GM18505 (cell line): ENCODE measurements at regions not wholly inside any gene's neighbourhood (a gene's known extent, or its start where the extent isn't known, plus 50 kb on each side); places are given as distances from the start of the nearest gene placed in this dataset.
A peak's percentile ranks its signal among the peaks of the same experiment; 100 is the strongest.
"Not testable (repeated sequence)": the region's sequence is repeated elsewhere in the genome, so short reads cannot be mapped to it uniquely, and the experiment has no call there.

Experiments
- ATAC-seq: cut with Tn5 transposase; IDR thresholded peaks from one replicate; pipeline ENCODE4 v1.9.1; 2021; ENCODE audit not compliant: unreplicated experiment
- POLR2A ChIP-seq: IDR thresholded peaks from 4 replicates; pipeline ENCODE4 v1.6.1; 2011; ENCODE audit warnings: borderline replicate concordance; ENCODE audit not compliant: insufficient read depth, insufficient read length; ENCODE audit errors: extremely low read depth

- no peak for TF ChIP-seq POLR2A
- ATAC-seq = no peak
These were observed 91.3 kb upstream of the ABI1 start for GRCh38 chr10:26952094-26952493.

DNA sequence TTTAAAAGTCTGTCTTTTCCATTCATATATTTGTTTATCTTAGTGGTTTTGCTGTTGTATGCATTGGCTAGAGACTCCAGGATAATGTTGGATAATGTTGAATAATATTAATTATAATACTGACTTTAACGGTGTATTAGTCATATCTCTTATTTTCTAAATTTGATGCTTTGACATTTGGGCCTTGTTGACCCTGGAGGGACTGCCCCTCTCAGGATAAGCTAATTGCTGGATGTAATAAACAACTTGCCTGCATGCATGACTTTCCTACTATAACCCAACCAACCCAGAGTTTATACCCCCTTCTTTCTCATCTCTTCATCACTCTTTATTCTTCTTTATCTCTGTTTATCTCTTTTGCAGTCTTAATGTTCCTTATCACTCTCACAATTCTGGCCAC lies 90.9 kb upstream of the ABI1 start:
- ATAC-seq = no peak
- no peak for TF ChIP-seq POLR2A

GRCh38 chr10:26950934-26951333 lies 90.2 kb upstream of the ABI1 start:
- TF ChIP-seq POLR2A = no peak
- no peak for ATAC-seq

- TF ChIP-seq POLR2A = no peak
- no peak for ATAC-seq
These were observed 85.5 kb upstream of the ABI1 start for GRCh38 chr10:26946102-26946811.

GRCh38 chr10:26944261-26944882 lies 83.6 kb upstream of the ABI1 start:
- no peak for TF ChIP-seq POLR2A
- ATAC-seq = no peak

DNA sequence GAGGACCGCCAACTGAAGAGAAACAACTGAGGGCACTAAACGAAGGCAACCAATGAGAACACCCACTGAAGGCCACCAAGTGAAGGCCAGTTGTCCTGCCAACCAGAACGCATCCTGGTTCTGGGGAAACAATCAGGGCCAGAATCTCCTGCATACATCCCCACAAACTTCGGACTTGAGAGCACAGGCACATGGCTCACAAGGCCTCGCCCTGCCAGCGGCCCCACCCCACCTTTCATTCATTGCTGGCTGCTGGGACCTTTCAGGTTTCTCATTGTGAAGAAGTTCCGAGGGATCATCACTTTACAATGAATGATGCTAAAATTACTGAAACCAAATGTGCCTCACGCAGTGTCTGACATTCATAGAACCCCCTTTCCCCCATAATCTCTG lies 79.2 kb upstream of the ABI1 start:
- no peak for TF ChIP-seq POLR2A
- ATAC-seq = no peak

- no peak for TF ChIP-seq POLR2A
These were observed 78.7 kb upstream of the ABI1 start for GRCh38 chr10:26939290-26939961.

GRCh38 chr10:26938578-26938977 lies 77.8 kb upstream of the ABI1 start:
- no peak for ATAC-seq
- no peak for TF ChIP-seq POLR2A

More at GRCh38 chr10:26939290-26939961, 78.7 kb upstream of the ABI1 start:
- ATAC-seq = no peak

GRCh38 chr10:26937371-26937770 lies 76.6 kb upstream of the ABI1 start:
- no peak for TF ChIP-seq POLR2A
- no peak for ATAC-seq

- ATAC-seq = not testable (repeated sequence)
These were observed 73.4 kb upstream of the ABI1 start for GRCh38 chr10:26934190-26934589.

GRCh38 chr10:26932576-26932975 lies 71.8 kb upstream of the ABI1 start:
- TF ChIP-seq POLR2A = no peak
- ATAC-seq = no peak

DNA sequence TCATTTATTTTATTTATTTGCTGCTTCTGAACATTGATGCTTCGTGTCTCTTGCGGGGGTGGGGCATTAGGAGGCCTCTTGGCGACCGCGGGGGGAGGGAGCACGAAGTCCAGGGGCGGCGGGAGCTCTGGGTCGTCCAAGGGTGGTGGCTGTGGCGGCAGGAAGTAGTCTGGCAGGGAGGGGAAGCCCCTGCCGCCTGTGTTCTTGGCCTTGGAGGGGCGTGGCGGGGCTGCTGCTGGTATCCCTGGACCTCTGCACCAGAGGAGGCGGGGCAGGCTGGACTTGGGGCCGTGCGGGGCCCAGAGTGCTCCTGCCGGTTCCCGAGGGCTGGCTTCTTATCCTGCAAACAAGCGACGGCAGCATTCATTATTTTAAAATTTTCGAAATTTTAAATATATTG lies 70.5 kb upstream of the ABI1 start:
- ATAC-seq = peak; percentile 95
- no peak for TF ChIP-seq POLR2A

DNA sequence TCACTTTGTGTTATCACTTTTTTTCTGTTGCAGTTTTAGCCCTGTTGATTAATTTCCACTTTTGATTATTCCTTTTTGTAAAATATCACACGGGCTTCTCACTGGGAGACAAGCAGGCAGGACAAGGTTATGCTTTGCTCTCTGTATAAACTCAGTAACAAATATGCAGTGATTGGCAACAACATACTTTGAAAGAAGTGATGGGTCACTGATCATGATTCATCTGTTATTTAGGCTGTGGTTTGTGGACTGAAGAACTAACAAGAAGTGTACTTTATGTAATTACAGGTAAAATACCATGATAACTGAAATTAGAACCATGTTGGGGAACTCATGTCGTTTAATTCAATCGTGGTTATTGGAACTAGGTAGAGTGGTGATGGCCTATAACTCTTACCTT lies 62.1 kb upstream of the ABI1 start:
- ATAC-seq = not testable (repeated sequence)

GRCh38 chr10:26919156-26919860 lies 58.5 kb upstream of the ABI1 start:
- not testable (repeated sequence) for ATAC-seq

GRCh38 chr10:26914898-26915297 lies 54.1 kb upstream of the ABI1 start:
- TF ChIP-seq POLR2A = no peak
- ATAC-seq = no peak
